ENCODE measurements at regions not wholly inside any gene's neighbourhood (a gene's known extent, or its start where the extent isn't known, plus 50 kb on each side); places are given as distances from the start of the nearest gene placed in this dataset.

GRCh38 chr17:5714993-5715392 lies 130.7 kb upstream of the NLRP1 start:
- Histone ChIP-seq H3K9me3 (ENCODE audit: insufficient read depth, low read length) (no peaks in the 10 kb centered on the region), H3K27me3 (ENCODE audit: low read depth, low read length) (0 out of 2 replicates have a peak, but pooled peaks cover 14% of the 10 kb centered on the region), H3K4me2 (ENCODE audit: low read length) (no peak overlapping the region), H3K79me2 (ENCODE audit: low read length) (no peaks in the 10 kb centered on the region), H4K20me1 (ENCODE audit: insufficient read depth, low read length) (no peaks in the 10 kb centered on the region), H3K4me3 (ENCODE audit: low read length) (no peak overlapping the region), H2AFZ (ENCODE audit: low read depth, low read length) (no peak overlapping the region), H3K4me1 (ENCODE audit: low read length) (no peaks in the 10 kb centered on the region), H3K27ac (ENCODE audit: low read length) (no peak overlapping the region), H3K36me3 (replicated peaks; ENCODE audit: low read depth, low read length) (no peaks in the 10 kb centered on the region), H3K9ac (ENCODE audit: low read length) (no peak overlapping the region)
- TF ChIP-seq EZH2phosphoT487 (IDR thresholded peaks at IDR 0.05; ENCODE audit: low read depth) (no peak), CTCF (IDR thresholded peaks at IDR 0.05; ENCODE audit: low read depth, low read length) (no peak)

DNA sequence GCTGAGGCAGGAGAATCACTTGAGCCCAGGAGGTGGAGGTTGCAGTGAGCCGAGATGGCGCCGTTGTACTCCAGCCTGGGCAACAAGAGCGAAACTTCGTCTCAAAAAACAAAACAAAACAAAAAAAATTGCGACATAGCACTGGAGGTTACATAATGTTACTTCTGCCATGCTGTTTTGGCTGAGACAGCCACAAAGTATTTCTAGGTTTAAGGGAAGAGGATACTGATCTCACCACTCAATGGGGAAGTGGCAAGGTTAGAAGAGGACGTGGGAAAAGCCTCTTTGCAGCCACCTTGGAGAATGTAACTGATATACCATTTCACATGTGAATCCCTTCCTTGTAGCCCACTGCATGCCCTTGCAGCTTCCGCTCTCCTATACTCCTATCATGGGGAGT lies 131.2 kb upstream of the NLRP1 start:
- no peak for TF ChIP-seq EZH2phosphoT487 (IDR thresholded peaks at IDR 0.05; ENCODE audit: low read depth)
- no peak for TF ChIP-seq CTCF (IDR thresholded peaks at IDR 0.05; ENCODE audit: low read depth, low read length)
- no peaks in the 10 kb centered on the region for H3K9me3 ChIP-seq (ENCODE audit: insufficient read depth, low read length)
- H3K4me1 ChIP-seq (ENCODE audit: low read length), result no peaks in the 10 kb centered on the region
- H3K9ac ChIP-seq (ENCODE audit: low read length), result no peak overlapping the region
- no peak overlapping the region for H2AFZ ChIP-seq (ENCODE audit: low read depth, low read length)
- no peak overlapping the region for H3K4me2 ChIP-seq (ENCODE audit: low read length)
- no peak overlapping the region for H3K4me3 ChIP-seq (ENCODE audit: low read length)
- no peaks in the 10 kb centered on the region for H4K20me1 ChIP-seq (ENCODE audit: insufficient read depth, low read length)
- H3K36me3 ChIP-seq (replicated peaks; ENCODE audit: low read depth, low read length), result no peaks in the 10 kb centered on the region
- H3K79me2 ChIP-seq (ENCODE audit: low read length), result no peaks in the 10 kb centered on the region
- H3K27me3 ChIP-seq (ENCODE audit: low read depth, low read length), result 0 out of 2 replicates have a peak, but pooled peaks cover 14% of the 10 kb centered on the region
- no peak overlapping the region for H3K27ac ChIP-seq (ENCODE audit: low read length)

DNA sequence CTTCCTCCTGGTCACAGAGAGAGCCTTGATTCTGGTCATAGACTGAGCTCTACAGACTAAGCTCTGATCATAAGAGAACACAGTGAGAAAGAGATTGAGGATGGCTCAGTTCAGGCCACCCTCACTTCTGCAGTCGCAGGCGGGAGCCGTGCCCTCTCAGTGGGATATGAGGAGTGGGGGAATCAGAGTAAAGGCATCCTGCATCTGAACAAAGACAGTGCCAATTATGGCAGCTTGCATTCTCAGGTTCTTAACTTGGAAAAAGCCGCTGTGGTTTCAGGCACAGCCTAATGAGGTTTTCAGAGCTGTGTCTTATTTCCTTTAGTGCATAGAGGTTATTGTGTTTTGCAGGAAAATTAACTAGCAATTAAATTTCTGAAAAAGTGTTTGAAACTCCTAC lies 134.4 kb upstream of the NLRP1 start:
- Histone ChIP-seq H3K27ac (ENCODE audit: low read length) (no peak overlapping the region), H3K27me3 (ENCODE audit: low read depth, low read length) (0 out of 2 replicates have a peak, but pooled peaks cover 4% of the 10 kb centered on the region), H3K79me2 (ENCODE audit: low read length) (no peaks in the 10 kb centered on the region), H3K36me3 (replicated peaks; ENCODE audit: low read depth, low read length) (no peaks in the 10 kb centered on the region), H2AFZ (ENCODE audit: low read depth, low read length) (no peak overlapping the region), H3K4me3 (ENCODE audit: low read length) (no peak overlapping the region), H3K4me1 (ENCODE audit: low read length) (no peaks in the 10 kb centered on the region), H4K20me1 (ENCODE audit: insufficient read depth, low read length) (no peaks in the 10 kb centered on the region), H3K9ac (ENCODE audit: low read length) (no peak overlapping the region), H3K9me3 (ENCODE audit: insufficient read depth, low read length) (no peaks in the 10 kb centered on the region), H3K4me2 (ENCODE audit: low read length) (no peak overlapping the region)
- TF ChIP-seq CTCF (IDR thresholded peaks at IDR 0.05; ENCODE audit: low read depth, low read length), result no peak
- TF ChIP-seq EZH2phosphoT487 (IDR thresholded peaks at IDR 0.05; ENCODE audit: low read depth), result no peak

DNA sequence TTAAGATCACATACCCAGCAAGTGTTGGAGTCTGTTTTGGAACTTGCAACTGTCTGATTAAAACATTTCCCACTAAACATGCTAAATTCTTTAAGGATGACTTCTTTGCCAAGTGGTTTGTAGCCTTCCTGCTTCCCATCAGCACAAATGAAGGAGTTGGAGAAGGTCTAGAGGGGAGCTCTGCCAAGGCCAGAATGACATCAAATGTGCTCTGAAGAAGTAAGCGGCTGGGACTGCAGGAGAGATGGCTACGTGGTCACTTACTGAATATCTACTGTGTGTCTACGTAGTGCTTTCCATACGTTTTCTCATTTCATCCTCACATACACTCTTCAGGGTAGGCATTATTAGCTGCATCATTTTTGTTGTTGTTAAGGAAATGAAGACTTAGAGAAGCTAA lies 135.7 kb upstream of the NLRP1 start:
- TF ChIP-seq EZH2phosphoT487 (IDR thresholded peaks at IDR 0.05; ENCODE audit: low read depth) (no peak), CTCF (IDR thresholded peaks at IDR 0.05; ENCODE audit: low read depth, low read length) (no peak)
- Histone ChIP-seq H3K4me1 (ENCODE audit: low read length) (no peaks in the 10 kb centered on the region), H3K4me3 (ENCODE audit: low read length) (no peak overlapping the region), H3K27ac (ENCODE audit: low read length) (no peak overlapping the region), H4K20me1 (ENCODE audit: insufficient read depth, low read length) (no peaks in the 10 kb centered on the region), H3K9me3 (ENCODE audit: insufficient read depth, low read length) (no peaks in the 10 kb centered on the region), H2AFZ (ENCODE audit: low read depth, low read length) (no peak overlapping the region), H3K36me3 (replicated peaks; ENCODE audit: low read depth, low read length) (no peaks in the 10 kb centered on the region), H3K79me2 (ENCODE audit: low read length) (no peaks in the 10 kb centered on the region), H3K27me3 (ENCODE audit: low read depth, low read length) (0 out of 2 replicates have a peak, but pooled peaks cover 4% of the 10 kb centered on the region), H3K9ac (ENCODE audit: low read length) (no peak overlapping the region), H3K4me2 (ENCODE audit: low read length) (no peak overlapping the region)
